ENCODE measurements at regions not wholly inside any gene's neighbourhood (a gene's known extent, or its start where the extent isn't known, plus 50 kb on each side); places are given as distances from the start of the nearest gene placed in this dataset.

- no peak for TF ChIP-seq POLR2A (IDR thresholded peaks at IDR 0.05)
- TF ChIP-seq, protein P1, sequence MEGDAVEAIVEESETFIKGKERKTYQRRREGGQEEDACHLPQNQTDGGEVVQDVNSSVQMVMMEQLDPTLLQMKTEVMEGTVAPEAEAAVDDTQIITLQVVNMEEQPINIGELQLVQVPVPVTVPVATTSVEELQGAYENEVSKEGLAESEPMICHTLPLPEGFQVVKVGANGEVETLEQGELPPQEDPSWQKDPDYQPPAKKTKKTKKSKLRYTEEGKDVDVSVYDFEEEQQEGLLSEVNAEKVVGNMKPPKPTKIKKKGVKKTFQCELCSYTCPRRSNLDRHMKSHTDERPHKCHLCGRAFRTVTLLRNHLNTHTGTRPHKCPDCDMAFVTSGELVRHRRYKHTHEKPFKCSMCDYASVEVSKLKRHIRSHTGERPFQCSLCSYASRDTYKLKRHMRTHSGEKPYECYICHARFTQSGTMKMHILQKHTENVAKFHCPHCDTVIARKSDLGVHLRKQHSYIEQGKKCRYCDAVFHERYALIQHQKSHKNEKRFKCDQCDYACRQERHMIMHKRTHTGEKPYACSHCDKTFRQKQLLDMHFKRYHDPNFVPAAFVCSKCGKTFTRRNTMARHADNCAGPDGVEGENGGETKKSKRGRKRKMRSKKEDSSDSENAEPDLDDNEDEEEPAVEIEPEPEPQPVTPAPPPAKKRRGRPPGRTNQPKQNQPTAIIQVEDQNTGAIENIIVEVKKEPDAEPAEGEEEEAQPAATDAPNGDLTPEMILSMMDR (IDR thresholded peaks at IDR 0.05) = no peak
Observed at GRCh38 chr6:76703285-76703684, 630.8 kb upstream of the IMPG1 start.

Data from Peyer's patch (tissue), 4 donors.